SK-N-SH (cell line): ENCODE measurements at regions not wholly inside any gene's neighbourhood (a gene's known extent, or its start where the extent isn't known, plus 50 kb on each side); places are given as distances from the start of the nearest gene placed in this dataset.

Experiments
- CTCF ChIA-PET: fragments of 300-600, 350-600 bp; formaldehyde crosslinking; extraction: SDS; loops from one replicate; lab custom pipeline; 2021; lab: Yijun Ruan, JAX
- POLR2A ChIA-PET: fragments of 350-600 bp; sonication (Branson Sonifier 250); formaldehyde crosslinking; extraction: SDS; loops from one replicate; lab custom pipeline; 2020; ENCODE audit warnings: antibody characterized with exemption, inconsistent platforms; lab: Yijun Ruan, JAX
- DNase-seq: peaks from one replicate; pipeline ENCODE4 v3.0.0; 2012
- H2AFZ ChIP-seq: fragments of 200-600 bp; sonication (generic); 2 replicates; pipeline ENCODE4 v1.8.1; 2016; ENCODE audit warnings: antibody characterized with exemption, mild to moderate bottlenecking, low read depth
- H3F3A ChIP-seq: fragments of 200-600 bp; sonication (generic); replicated peaks from 2 replicates; pipeline ENCODE3; 2016; ENCODE audit warnings: antibody characterized with exemption, mild to moderate bottlenecking; ENCODE audit not compliant: insufficient read depth
- H3K27ac ChIP-seq, 2 experiments: fragments of 200-500 bp in 1 of 2; fragments of 200-600 bp in 1 of 2; sonication (Bioruptor generic) in 1 of 2; sonication (generic), shearing (Covaris generic) in 1 of 2; 2 replicates each; pipeline versions ENCODE4 v1.5.1 to v1.6.1; 2014 to 2016; ENCODE audit warnings: low read depth in 2 of 2, inconsistent platforms in 1 of 2, low read length in 1 of 2, mild to moderate bottlenecking in 1 of 2, mixed read lengths in 1 of 2
- H3K27me3 ChIP-seq: fragments of 200-600 bp; sonication (generic), shearing (Covaris generic); 2 replicates; pipeline ENCODE4 v1.6.1; 2016; ENCODE audit warnings: mixed run types; ENCODE audit not compliant: insufficient read depth
- H3K36me3 ChIP-seq, 2 experiments: fragments of 200-500 bp in 1 of 2; fragments of 200-600 bp in 1 of 2; sonication (Bioruptor generic) in 1 of 2; sonication (generic) in 1 of 2; replicated peaks in 1 of 2; 2 replicates each; pipeline versions ENCODE3 to v1.5.1; 2014 to 2016; ENCODE audit warnings: low read length in 1 of 2, mild to moderate bottlenecking in 1 of 2; ENCODE audit not compliant: insufficient read depth in 2 of 2, control insufficient read depth in 1 of 2
- H3K4me1 ChIP-seq, 2 experiments: fragments of 200-500 bp in 1 of 2; fragments of 200-600 bp in 1 of 2; sonication (Bioruptor generic) in 1 of 2; sonication (generic), shearing (Covaris generic) in 1 of 2; 2 replicates each; pipeline versions ENCODE4 v1.5.1 to v1.6.1; 2014 to 2016; ENCODE audit warnings: low read depth in 1 of 2, low read length in 1 of 2, mixed run types in 1 of 2; ENCODE audit not compliant: insufficient read depth in 2 of 2, control insufficient read depth in 1 of 2
- H3K4me2 ChIP-seq: fragments of 200-600 bp; sonication (generic), shearing (Covaris generic); 2 replicates; pipeline ENCODE4 v1.6.1; 2017; ENCODE audit warnings: mixed run types
- H3K4me3 ChIP-seq, 2 experiments: fragments of 200-500 bp in 1 of 2; fragments of 200-600 bp in 1 of 2; sonication (Bioruptor generic) in 1 of 2; sonication (generic), shearing (Covaris generic) in 1 of 2; 2 replicates each; pipeline versions ENCODE4 v1.5.1 to v1.8.1; 2014 to 2016; ENCODE audit warnings: low read depth in 2 of 2, inconsistent platforms in 1 of 2, low read length in 1 of 2, mild to moderate bottlenecking in 1 of 2, mixed read lengths in 1 of 2, moderate library complexity in 1 of 2
- H3K79me2 ChIP-seq: fragments of 200-600 bp; sonication (generic); 2 replicates; pipeline ENCODE4 v1.8.1; 2017; ENCODE audit warnings: mild to moderate bottlenecking; ENCODE audit not compliant: insufficient read depth
- H3K9ac ChIP-seq: fragments of 200-600 bp; sonication (generic); 2 replicates; pipeline ENCODE4 v1.6.1; 2017; ENCODE audit warnings: mixed run types
- H3K9me2 ChIP-seq: fragments of 200-600 bp; sonication (generic); 2 replicates; pipeline ENCODE4 v1.6.1; 2017; ENCODE audit warnings: mixed run types
- H3K9me3 ChIP-seq: fragments of 200-600 bp; sonication (generic); 2 replicates; pipeline ENCODE4 v1.6.1; 2017; ENCODE audit warnings: mixed run types, mild to moderate bottlenecking, moderate library complexity
- H4K20me1 ChIP-seq: fragments of 200-600 bp; sonication (generic); 2 replicates; pipeline ENCODE4 v1.6.1; 2017; ENCODE audit warnings: mild to moderate bottlenecking, mixed run types; ENCODE audit not compliant: insufficient read depth
- CTCF ChIP-seq: fragments of 200-600 bp; sonication (generic); IDR thresholded peaks from 2 replicates; pipeline ENCODE4 v1.6.1; 2017; ENCODE audit warnings: antibody characterized with exemption, mild to moderate bottlenecking, moderate library complexity
- ELF1 ChIP-seq: IDR thresholded peaks from 2 replicates; pipeline ENCODE4 v1.4.0; 2012
- EP300 ChIP-seq, 2 experiments: IDR thresholded peaks; 2 replicates each; pipeline versions ENCODE4 v1.4.0 to v1.6.1; 2012; ENCODE audit warnings: borderline replicate concordance in 1 of 2, low read depth in 1 of 2, low read length in 1 of 2
- EZH2phosphoT487 ChIP-seq: fragments of 200-600 bp; sonication (generic); IDR thresholded peaks from 2 replicates; pipeline ENCODE4 v1.6.1; 2017; ENCODE audit warnings: low read depth, mixed run types, mild to moderate bottlenecking, antibody characterized with exemption, moderate library complexity, borderline replicate concordance
- FOXJ3 ChIP-seq: sonication (generic); formaldehyde crosslinking; IDR thresholded peaks from 2 replicates; pipeline ENCODE4 v1.5.1; 2020; ENCODE audit warnings: mild to moderate bottlenecking, missing genetic modification reagents
- FOXM1 ChIP-seq: IDR thresholded peaks from 2 replicates; pipeline ENCODE4 v1.4.0; 2012; ENCODE audit warnings: low read depth, mild to moderate bottlenecking
- GATA2 ChIP-seq: sonication (generic); formaldehyde crosslinking; IDR thresholded peaks from 2 replicates; pipeline ENCODE4 v1.5.0; 2020; ENCODE audit warnings: mild to moderate bottlenecking, missing genetic modification reagents
- JUND ChIP-seq: IDR thresholded peaks from 2 replicates; pipeline ENCODE4 v1.4.0; 2012
- MAX ChIP-seq: IDR thresholded peaks from 2 replicates; pipeline ENCODE4 v1.4.0; 2012; ENCODE audit warnings: low read depth
- MEF2A ChIP-seq: IDR thresholded peaks from 2 replicates; pipeline ENCODE4 v1.4.0; 2012; ENCODE audit warnings: low read depth, borderline replicate concordance
- PBX3 ChIP-seq: IDR thresholded peaks from 2 replicates; pipeline ENCODE4; 2012
- RCOR1 ChIP-seq: fragments of 150-350 bp; IDR thresholded peaks from 2 replicates; pipeline ENCODE4 v1.6.1; 2017; ENCODE audit warnings: antibody characterized with exemption, low read length
- RFX5 ChIP-seq: IDR thresholded peaks from 2 replicates; pipeline ENCODE4 v1.6.1; 2012; ENCODE audit warnings: mild to moderate bottlenecking, improper control_type of control experiment, low read length
- TAF1 ChIP-seq: IDR thresholded peaks from 2 replicates; pipeline ENCODE4 v1.6.1; 2012; ENCODE audit warnings: low read depth, mild to moderate bottlenecking, low read length, moderate library complexity, borderline replicate concordance
- TCF12 ChIP-seq: IDR thresholded peaks from 2 replicates; pipeline ENCODE4 v1.4.0; 2012
- YY1 ChIP-seq: IDR thresholded peaks from 2 replicates; pipeline ENCODE4 v1.4.0; 2012; ENCODE audit warnings: low read depth, mild to moderate bottlenecking
- WGBS: methylation state at CpG from one replicate; pipeline ENCODE4 v1.1.6; 2017; ENCODE audit warnings: low lambda C conversion rate; 5-methylcytosine and 5-hydroxymethylcytosine counted together
- TF ChIP-seq, protein P1 (sequence below): fragments of 150-350 bp; IDR thresholded peaks from 2 replicates; pipeline ENCODE4 v1.6.1; 2016; ENCODE audit warnings: mild to moderate bottlenecking, low read depth, low read length

- H3K27ac ChIP-seq, result no peak overlapping the region
- H3K9me3 ChIP-seq, result no peaks in the 10 kb centered on the region
- no peaks in the 10 kb centered on the region for H3K9me2 ChIP-seq
- no peaks in the 10 kb centered on the region for H3F3A ChIP-seq
- no peak overlapping the region for H2AFZ ChIP-seq
- POLR2A ChIA-PET, result no interaction called here
- DNase-seq, result no peak
- no peaks in the 10 kb centered on the region for H3K36me3 ChIP-seq
- CTCF ChIA-PET, result no interaction called here
- 61% methylated on average over 4 of the region's 4 CpGs for WGBS
- TF ChIP-seq GATA2 (CRISPR knock-in tag) (no peak), MEF2A (no peak), EP300 (IDR thresholded peaks at IDR 0.05; ENCODE audit: borderline replicate concordance in 1 of 2, low read depth in 1 of 2, low read length in 1 of 2) (no peak), MAX (no peak), EZH2phosphoT487 (no peak), TAF1 (no peak), RCOR1 (no peak), FOXM1 (no peak), CTCF (no peak)
- TF ChIP-seq, protein P1, sequence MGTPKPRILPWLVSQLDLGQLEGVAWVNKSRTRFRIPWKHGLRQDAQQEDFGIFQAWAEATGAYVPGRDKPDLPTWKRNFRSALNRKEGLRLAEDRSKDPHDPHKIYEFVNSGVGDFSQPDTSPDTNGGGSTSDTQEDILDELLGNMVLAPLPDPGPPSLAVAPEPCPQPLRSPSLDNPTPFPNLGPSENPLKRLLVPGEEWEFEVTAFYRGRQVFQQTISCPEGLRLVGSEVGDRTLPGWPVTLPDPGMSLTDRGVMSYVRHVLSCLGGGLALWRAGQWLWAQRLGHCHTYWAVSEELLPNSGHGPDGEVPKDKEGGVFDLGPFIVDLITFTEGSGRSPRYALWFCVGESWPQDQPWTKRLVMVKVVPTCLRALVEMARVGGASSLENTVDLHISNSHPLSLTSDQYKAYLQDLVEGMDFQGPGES, result no peak
- no peaks in the 10 kb centered on the region for H3K27me3 ChIP-seq
- no peak overlapping the region for H3K4me3 ChIP-seq
- no peak overlapping the region for H3K4me2 ChIP-seq
- H4K20me1 ChIP-seq, result no peaks in the 10 kb centered on the region
- no peaks in the 10 kb centered on the region for H3K4me1 ChIP-seq
- H3K9ac ChIP-seq, result no peak overlapping the region
- no peaks in the 10 kb centered on the region for H3K79me2 ChIP-seq
These were observed 1248.9 kb upstream of the MIR17HG start for GRCh38 chr13:90098577-90098976.

GRCh38 chr13:90099847-90100246 lies 1247.6 kb upstream of the MIR17HG start:
- Histone ChIP-seq H3K4me1 (no peaks in the 10 kb centered on the region), H4K20me1 (no peaks in the 10 kb centered on the region)
- POLR2A ChIA-PET, result no interaction called here

More at GRCh38 chr13:90099847-90100246, 1247.6 kb upstream of the MIR17HG start:
- Histone ChIP-seq H3K27me3 (no peaks in the 10 kb centered on the region), H3K9ac (no peak overlapping the region), H3K27ac (no peak overlapping the region), H3K36me3 (no peaks in the 10 kb centered on the region), H3K79me2 (no peaks in the 10 kb centered on the region), H3K9me3 (no peaks in the 10 kb centered on the region), H3K4me2 (no peak overlapping the region), H3K9me2 (no peaks in the 10 kb centered on the region), H3K4me3 (no peak overlapping the region), H2AFZ (no peak overlapping the region), H3F3A (no peaks in the 10 kb centered on the region)
- TF ChIP-seq RFX5, result no peak
- no peak for TF ChIP-seq MEF2A
- TF ChIP-seq EZH2phosphoT487, result no peak
- TF ChIP-seq JUND, result no peak
- no peak for TF ChIP-seq TCF12
- no peak for TF ChIP-seq YY1
- no peak for TF ChIP-seq CTCF
- TF ChIP-seq, protein P1, result no peak
- no peak for TF ChIP-seq RCOR1
- TF ChIP-seq ELF1, result no peak
- TF ChIP-seq GATA2 (CRISPR knock-in tag), result no peak
- no peak for TF ChIP-seq FOXM1
- no peak for TF ChIP-seq MAX
- TF ChIP-seq PBX3, result no peak
- TF ChIP-seq FOXJ3 (CRISPR knock-in tag), result no peak
- 72% methylated on average over 4 of the region's 4 CpGs for WGBS
- CTCF ChIA-PET, result interaction anchor here (1.2 kb wide), 1 partner anchor 10 kb away, joined by 3 read pairs; no protein-coding TSS in a partner anchor
- no peak for DNase-seq
